GM18858 (cell line): ENCODE measurements at regions not wholly inside any gene's neighbourhood (a gene's known extent, or its start where the extent isn't known, plus 50 kb on each side); places are given as distances from the start of the nearest gene placed in this dataset.
"Not testable (repeated sequence)": the region's sequence is repeated elsewhere in the genome, so short reads cannot be mapped to it uniquely, and the experiment has no call there.

Experiments used
- ATAC-seq: cut with Tn5 transposase; IDR thresholded peaks from one replicate; pipeline ENCODE4 v1.9.1; 2021; ENCODE audit not compliant: unreplicated experiment

DNA sequence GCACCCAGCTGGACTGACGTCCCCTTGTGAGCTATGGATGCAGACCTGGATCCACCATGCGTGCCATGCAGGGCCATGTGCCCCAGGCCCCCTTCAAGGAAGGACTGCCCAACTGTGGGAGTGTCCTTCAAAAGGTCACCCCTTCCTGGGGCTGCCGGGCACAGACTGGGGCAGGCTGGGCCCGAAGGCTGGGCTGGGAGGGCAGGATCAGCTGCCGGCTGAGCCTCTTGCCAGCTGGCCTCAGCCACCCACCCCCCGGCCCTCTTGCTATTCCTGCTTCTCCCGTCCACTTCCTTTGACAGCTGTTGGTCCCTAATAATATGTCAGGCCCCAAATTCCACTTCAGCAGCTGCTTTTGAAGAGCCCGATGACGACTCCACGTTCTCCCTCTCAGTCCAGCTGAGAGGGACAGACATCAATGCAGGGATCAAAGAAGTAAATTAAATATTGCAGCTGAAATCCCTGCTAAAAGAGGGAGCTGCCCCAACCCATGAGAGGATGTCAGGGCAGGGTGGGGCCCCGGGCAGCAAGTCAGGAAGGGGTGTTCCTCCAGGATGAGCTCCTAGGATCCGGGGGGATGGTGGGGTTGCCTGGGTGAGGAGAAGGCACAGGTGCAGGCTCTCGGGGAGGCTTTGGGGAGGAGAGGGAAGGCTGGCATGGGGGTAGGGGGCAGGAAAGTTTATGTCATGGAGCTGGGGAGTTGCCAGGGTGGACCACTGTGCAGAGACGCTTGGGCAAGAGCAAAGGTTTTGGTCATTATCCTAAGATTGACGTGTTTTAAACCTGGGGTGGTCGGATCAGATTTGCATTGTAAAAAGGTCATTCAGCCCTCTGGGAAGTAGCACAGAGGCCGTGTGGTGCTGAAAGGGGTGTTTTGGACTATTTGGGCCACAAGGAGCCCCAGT is 185.0 kb downstream of the ANKRD60 start:
- ATAC-seq, result no peak

DNA sequence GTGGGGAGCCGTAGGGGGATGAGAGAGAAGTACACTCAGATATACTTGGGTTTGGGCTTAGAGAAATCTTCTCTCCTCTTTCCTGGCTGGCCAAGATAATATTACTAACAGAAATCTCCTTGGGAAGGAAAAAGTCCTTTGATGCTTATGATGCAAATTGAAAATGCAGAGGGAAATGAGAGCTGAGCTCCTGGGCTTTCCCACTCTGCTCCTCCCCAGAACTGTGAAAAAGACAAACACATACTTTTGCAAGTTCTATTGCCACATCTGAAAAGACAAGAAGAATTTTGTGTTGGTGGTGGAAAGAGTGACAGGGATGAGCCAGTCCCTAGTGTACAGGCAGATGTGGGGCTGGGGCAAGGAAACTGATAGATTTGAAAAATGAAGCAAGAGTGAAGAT is 185.9 kb downstream of the ANKRD60 start:
- no peak for ATAC-seq

DNA sequence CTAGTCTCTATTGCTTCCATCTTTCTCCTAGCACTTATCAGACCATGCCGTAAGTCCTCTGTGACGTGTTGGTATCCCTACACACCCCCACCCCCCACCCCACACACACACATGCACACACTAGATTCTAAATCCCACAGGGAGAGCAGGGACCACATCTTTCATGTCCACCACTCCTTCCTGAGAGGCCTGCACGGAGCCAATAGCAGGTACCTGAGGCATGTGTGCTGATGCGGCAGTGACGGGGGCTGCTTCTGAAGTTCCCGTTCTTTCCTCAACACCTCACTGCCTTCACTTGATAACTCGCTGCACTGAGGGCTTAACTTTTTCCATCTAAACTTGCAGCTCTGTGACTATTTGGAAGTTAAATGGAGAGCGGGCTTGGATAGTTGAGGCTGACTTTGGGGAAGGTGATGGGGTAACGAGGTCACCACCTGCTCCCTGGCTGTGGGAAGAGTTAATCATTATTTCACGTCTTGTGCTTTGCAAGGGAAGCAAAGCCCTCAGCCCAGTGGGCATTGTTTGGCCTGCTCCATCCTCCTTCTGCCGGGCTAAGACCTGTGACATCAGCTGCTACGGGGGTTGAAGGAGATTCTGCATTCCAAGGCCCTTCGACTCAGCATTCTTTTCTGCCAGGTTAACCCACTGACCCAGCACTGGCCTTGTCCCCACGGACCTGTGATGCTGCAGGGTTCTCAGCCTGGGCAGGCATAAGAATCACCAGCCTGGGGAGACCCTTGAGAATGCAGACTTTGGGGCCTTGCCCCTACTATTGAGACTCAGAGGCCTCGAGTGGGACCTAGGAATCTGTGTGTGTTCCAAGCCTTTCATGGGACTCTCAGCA is 187.8 kb downstream of the ANKRD60 start:
- ATAC-seq, result no peak

DNA sequence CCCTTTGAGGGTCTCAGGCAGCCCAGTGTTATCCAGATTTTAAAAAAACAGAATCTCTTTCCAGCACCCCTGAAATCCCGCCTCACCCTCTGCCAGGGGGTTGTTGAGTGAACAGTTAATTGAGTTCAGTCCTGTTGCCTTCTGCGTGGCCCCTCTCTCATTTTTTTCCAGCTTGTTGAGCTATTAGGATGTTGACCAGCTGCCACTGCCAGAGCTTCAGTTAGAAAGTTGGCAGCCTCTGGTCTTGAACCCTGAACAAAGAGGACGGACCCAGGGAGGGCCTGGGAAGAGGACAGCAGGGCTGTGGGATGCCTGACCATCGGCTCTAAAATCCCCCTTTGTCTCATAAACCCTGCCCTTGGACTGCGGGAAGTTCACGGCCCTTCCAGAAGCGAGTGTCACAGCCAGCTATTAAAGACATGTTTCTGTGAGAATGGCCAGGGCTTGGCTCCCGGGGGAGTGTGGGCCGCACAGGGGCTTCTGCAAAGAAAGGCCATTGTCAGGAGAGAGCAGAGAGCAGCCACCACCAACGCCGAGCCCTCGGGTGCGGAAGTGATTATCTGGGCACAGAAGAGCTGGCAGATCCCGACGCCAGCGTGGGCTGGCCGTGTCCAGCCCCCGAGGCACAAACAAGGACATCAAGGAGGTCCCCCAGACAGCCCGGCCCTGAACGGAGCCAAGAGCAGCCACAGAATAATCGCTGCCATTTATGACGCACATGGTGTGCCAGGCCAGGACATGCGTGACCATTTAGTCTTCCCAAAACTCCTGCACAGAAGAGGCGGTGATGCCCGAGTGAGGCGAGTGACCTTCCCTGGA is 189.0 kb downstream of the ANKRD60 start:
- ATAC-seq, result no peak

DNA sequence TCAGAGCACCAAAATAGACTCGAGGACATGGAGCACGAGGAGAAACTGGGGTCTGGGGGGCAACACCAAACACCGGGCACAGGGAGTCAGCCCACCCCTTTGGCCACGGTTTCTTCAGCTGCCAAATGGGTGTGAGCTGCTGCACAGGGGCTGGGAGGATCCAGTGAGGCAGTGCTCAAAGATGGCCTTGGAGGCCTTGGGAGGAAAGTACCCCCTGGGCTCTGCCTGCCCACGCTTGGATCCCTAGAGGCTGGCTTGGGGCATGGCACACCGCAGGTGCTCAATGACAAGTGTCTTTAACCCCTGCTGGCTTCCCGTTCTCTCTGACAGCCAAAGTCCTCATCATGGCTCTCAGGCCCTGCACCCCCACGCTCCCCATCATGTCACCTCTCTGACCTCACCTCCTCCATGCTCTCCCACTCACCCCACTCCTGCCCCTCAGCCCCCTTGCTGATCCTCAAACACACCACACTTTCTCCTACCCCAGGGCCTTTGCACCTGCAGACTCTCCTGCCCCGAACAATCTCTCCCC is 190.3 kb downstream of the ANKRD60 start:
- ATAC-seq, result no peak

DNA sequence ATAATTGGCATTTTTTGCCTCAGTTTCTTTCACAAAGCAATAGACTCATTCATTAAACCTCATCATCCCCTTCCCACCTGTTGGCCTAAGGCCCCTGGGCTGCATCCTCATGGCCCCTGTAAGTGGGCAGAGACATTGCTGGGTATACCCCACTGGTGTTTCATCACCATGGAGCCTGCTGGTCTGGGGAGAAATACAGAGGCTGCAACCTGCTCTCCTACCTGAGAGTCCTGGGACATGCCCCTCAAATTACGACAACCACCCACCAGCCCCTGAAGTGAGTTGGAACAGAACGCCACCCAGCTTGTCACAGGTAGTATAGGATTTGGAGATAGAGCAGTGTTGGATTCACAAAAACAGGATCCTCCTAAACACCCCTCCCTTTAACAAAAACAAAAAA is 190.8 kb downstream of the ANKRD60 start:
- no peak for ATAC-seq

DNA sequence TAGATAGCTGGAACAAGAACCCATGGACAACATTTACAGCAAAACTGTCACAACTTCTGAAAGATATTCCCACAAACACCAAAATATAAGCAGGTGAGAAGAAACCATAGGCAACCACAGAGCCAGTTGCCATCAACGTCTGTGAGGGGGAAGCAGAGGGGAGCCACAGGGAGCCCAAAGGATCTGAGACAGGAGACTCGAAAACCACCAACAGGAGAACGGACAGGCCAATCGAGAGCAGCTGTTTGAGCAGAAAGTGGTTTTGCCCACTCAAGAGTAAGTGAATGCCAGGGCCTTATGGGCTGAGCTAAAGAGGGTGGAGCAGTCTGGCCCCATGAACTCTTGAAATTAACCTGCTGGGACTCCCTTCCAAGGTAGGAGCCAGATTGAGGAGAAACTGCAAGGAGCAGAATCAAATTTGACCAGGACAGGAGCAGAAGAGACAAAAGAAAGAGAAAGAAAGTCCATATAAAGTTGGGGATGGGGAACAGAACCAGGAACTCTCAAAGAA is 195.4 kb downstream of the ANKRD60 start:
- ATAC-seq, result no peak

DNA sequence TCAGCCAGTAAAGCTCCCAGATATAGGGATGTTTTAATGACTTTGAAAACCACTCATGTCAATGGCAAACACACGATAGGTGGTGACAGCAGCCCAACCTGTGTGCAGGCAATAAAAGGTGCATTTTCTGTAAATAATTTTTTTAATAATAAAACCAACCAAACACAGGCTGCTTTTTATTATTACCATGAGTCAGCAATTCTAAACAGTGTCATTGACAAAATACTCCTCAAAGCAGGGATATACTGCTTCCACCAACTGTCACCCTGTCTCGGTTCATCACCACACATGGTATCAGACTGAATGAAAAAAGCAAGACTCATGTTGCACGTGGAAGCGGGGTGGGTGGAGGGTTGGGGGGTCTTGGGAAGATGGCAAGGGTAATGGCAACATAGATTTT is 195.9 kb downstream of the ANKRD60 start:
- no peak for ATAC-seq

DNA sequence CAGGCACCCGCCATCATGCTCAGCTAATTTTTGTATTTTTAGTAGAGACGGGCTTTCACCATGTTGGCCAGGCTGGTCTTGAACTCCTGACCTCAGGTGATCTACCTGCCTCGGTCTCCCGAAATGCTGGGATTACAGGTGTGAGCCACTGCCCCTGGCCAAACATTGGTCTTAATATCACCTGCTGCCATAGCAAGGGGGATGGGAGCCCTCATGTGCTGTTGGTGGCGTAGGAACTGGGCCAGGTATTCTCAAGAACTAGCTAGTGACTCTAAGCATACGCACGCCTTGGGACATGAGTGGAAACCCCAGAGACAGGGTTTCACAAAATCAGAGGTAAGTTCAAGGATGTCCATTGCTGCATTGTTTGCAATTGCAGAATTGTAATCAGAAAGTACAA is 197.1 kb downstream of the ANKRD60 start:
- ATAC-seq, result not testable (repeated sequence)

DNA sequence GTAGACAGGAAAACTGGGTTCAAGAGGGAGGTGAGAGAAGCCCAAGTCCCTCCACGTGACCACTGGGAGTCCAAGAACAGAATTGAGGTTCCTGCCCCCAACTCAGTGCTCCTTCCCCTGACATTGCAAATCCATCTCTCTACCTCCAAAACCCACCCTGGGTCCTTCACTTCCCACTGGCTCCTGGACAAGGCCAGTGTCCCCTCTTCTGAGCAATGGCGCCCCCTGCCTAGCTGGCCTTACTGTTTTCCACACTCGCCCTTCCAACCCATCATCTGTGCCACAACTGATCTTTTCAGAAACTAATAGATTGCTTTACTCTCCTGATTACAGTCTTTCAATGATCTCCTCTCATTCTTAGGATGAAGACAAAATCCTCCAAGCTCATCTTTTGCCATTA is 200.3 kb downstream of the ANKRD60 start:
- no peak for ATAC-seq

DNA sequence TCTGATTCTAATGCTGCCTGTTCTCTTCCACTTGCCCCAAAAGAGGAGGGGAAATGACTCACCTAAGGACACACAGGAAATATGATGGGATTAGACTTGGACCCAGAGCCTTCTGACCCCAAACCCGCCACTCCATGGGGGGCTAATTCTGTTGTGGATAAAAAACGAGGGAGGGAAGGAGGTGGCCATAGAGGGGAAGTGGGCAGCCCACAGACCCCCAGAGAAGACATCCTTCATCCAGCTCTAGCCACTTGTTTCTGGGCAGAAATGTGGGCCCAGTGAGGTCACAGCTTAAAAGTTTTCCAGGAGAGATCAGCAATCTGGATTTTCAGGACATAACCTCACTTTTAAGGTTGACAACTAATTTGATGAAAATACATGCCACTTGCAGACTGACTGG is 202.1 kb downstream of the ANKRD60 start:
- no peak for ATAC-seq

DNA sequence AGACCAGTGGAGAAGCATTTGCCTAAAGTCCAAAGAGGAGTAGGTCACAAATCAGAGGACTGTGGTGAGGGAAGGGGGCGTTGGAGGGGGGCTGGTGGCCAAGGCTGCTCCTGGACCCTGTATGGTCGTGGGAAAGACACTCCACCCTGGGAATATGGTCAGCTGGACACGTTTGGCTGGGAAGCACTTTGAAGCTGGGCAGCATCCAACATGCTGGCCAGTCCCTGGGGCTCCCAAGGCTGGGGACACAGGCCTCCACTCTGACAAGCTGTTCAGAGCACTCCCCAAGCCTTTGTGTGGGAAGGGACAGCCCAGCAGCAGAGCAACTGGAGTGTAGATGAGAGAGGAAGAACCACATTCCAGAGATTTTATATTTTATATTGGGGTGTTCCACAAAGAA is 203.2 kb downstream of the ANKRD60 start:
- ATAC-seq, result no peak

DNA sequence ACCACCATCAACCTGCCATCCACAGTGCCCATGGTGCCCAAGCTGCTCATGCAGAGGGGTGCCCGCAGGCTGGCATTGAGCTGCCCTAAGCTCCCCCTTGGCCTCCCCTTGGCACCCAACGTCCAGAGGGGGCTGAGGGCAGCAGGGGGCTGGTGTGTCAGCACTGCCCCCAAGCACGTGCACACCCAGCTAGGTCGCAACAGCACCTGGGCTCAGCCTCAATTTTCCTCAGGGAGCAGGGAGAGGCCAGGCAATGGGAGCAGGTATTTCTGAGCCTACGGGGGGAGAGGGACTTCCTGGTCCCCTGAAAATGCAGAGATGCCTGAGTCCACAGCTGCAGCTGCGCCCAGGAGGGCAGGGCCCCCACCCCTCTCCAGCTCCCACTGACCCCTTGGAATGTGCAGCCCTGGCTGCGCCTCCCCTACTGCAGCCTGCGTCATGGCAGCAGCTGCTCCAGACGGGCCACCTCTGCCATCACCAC is 204.2 kb downstream of the ANKRD60 start:
- ATAC-seq, result no peak

DNA sequence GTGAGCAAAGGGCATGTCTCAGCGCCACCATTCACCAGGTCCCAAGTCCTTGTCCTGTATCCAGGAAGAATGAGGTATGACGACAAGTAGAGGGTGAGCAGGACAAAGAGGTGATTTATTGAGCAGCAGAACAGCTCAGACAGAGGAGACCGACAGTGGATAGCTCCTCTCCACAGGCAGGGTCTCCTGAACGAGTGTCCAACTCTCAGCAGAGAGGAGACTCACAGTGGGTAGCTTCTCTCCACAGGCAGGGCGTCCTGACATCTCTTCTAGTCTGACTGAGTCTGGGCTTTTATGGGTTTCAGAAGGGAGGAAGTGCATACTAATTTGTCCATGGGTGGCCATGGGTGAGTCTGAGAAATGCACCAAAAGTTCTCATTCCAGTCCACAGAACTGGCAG is 204.7 kb downstream of the ANKRD60 start:
- no peak for ATAC-seq

DNA sequence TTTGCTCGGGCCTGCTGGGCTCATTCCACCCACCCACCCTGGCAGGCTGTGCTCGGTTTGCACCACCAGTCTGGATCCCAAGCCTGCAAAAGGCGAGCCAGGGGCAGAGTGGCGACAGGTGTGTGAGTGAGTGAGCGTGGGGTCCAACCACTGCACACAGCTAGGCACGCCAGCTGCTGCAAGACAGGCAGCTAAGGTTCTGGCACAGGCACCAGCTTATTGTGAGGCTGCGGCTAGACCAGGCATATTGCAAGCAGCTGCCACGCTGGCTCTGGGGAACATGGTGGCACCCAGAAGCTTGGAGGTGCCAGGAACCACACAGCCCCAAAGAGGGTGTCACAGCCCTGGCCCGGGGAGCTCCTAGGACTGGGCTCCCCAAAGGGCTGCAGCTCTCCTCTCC is 205.1 kb downstream of the ANKRD60 start:
- ATAC-seq, result no peak

DNA sequence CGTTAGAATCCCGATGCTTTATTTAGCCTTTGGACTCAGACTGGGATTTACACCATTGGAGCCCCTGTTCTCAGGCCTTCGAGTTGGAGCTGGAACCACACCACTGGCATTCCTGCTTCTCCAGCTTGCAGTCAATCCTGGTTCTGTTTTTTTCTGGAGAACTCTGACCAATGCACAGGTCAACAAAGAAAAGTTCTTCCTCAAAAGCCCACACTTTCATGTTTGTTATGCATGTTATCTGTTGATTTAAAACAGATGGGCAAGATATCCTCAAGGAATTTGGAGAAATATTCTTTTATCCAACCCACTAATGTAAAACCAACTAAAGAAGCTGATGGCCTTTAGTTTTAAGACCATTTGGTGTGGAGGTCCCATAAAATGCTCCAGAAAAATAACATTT is 205.7 kb downstream of the ANKRD60 start:
- ATAC-seq, result no peak

DNA sequence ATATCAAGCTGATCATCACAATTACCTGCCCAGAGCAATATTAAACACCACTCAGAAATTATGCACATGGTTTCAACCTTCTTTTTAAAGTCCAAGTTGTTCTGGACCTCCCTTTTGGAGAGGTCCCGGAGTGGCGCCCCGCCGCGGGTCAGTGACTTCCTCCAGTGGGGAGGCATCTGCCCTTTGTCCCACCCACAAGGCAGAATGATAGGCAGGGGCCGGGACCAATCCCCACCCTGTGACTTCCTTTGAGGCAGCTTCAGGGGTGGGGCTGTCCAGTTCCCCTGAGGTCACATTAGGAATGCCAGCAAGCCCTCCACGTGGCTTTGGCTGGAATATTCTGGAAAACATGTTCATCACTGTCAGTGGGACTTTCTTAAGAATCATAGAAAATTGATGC is 207.0 kb downstream of the ANKRD60 start:
- no peak for ATAC-seq

DNA sequence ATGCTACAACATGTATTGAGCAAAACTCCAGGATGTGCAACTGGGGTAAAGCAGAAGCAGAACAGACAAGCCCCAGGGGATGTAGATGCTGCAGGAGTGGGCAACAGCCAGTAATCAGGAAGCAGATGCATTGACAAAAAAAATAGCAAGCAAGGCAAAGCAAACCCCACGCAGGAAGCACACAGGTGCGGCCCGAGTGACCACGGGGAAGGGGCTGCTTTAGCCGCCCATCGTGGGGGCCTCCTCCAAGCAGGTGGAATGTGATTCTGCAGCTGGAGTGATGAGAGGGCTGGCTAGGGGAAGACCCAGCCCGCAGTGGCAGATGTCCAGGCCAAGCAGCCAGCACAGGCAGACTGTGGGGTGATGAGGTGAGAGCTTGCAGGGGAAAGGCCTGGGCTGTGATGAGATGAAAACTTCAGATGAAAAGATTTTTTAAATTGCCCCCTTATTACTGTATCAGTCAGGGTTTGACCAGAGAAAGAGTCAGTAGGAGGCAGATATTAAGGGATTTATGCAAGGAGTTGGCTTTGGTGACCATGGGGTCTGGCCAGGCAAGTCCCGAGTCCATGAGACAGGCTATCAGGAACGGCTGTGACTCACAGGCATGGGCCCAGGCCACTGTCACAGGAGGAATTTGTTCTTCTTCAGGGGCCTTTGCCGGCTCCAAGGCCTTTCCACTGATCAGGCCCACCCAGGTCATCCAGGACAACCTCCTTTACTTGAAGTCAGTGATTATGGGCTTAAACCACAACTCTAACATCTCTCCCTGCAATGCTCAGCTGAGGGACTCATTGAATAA is 207.6 kb downstream of the ANKRD60 start:
- ATAC-seq, result no peak

DNA sequence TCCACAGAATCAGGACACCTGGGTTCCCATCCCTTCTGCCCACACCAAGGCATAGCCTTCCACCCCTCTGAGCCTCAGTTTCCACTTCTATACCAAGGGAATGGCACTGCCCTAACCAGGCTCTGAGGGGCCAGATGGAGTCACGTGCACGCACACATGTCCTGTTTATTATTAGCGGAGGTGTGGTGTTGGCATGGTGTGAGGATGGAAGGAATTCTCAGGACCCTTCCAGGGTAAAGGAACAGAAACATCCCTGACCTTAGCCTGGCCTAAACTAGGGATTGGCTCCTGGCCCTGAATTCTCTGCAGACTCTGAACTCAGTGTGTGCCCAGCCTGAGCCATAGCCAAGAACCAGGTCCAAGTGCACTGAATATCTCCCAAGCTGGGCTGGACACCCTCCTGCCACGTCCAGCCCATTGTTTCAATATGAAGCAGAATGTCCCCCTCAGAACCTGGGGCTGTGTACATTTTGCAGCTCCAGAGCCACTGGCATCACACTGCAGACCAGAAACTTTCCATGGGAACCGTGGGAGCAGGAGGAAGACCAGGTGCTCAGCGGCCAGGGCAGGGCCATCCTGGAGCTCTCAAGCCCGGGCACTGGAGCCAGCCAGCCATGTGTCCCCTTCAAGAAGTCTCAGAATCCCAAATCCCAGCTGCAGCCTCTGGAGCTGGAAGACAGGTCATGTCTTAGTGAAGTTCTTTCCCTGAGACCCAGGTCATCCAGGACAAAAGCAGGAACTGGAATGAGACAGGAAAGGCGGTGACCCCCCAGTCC is 208.4 kb downstream of the ANKRD60 start:
- no peak for ATAC-seq
